AG04450 (cell line): ENCODE measurements at regions not wholly inside any gene's neighbourhood (a gene's known extent, or its start where the extent isn't known, plus 50 kb on each side); places are given as distances from the start of the nearest gene placed in this dataset.

ENCODE experiments used
- CTCF ChIA-PET: fragments of 300-600, 350-600 bp; formaldehyde crosslinking; extraction: SDS; loops from one replicate; lab custom pipeline; 2022; ENCODE audit warnings: antibody characterized with exemption, inconsistent platforms; lab: Charles Lee
- POLR2A ChIA-PET: fragments of 350-600 bp; formaldehyde crosslinking; extraction: SDS; loops from one replicate; lab custom pipeline; 2021; ENCODE audit warnings: antibody characterized with exemption, inconsistent platforms; lab: Yijun Ruan, JAX
- DNase-seq: peaks from one replicate; pipeline ENCODE4 v3.0.0-alpha.2; 2011; ENCODE audit warnings: low read depth, low spot score
- H3K27ac ChIP-seq: one replicate; pipeline ENCODE4 v1.5.1; 2012; ENCODE audit warnings: low read depth, low read length, control low read depth
- H3K27me3 ChIP-seq: one replicate; pipeline ENCODE4 v1.6.0; 2012; ENCODE audit warnings: low read length; ENCODE audit not compliant: control insufficient read depth, insufficient read depth
- H3K4me3 ChIP-seq: 2 replicates; pipeline ENCODE4 v1.5.1; 2011; ENCODE audit warnings: mild to moderate bottlenecking, low read depth, low read length, control low read depth
- H3K9me3 ChIP-seq: 2 replicates; pipeline ENCODE4 v1.5.1; 2012; ENCODE audit warnings: low read length; ENCODE audit not compliant: control insufficient read depth, insufficient read depth
- CTCF ChIP-seq: IDR thresholded peaks from 2 replicates; pipeline ENCODE4 v1.5.1; 2011; ENCODE audit warnings: low read depth, low read length, control low read depth, inconsistent platforms

DNA sequence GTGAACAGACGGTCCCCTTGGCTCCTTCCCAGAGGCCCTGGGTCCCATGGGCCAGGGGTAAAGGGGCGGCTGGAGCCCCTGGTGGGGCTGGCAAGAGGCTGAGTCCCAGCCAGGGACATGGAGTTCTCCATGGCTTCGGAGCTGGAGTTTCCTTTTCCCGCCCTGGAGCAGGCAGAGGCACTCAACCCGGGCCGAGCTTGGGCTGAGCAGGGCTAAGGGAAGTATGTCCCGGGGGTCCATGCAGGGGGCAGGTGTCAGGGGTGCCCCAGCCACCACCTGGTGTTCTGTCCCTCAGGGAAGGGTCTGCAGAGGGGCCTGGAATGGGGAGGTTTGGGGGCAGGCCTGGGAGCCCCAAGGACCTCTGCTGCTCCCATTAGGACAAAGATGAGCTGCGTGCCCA is 54.0 kb upstream of the TPM4 start:
- Histone ChIP-seq H3K9me3 (no peaks in the 10 kb centered on the region), H3K27ac (no peak overlapping the region), H3K27me3 (peaks cover 2% of the 10 kb centered on the region), H3K4me3 (no peak overlapping the region)
- no peak for TF ChIP-seq CTCF
- POLR2A ChIA-PET, result no interaction called here
- DNase-seq, result no peak
- CTCF ChIA-PET, result no interaction called here

DNA sequence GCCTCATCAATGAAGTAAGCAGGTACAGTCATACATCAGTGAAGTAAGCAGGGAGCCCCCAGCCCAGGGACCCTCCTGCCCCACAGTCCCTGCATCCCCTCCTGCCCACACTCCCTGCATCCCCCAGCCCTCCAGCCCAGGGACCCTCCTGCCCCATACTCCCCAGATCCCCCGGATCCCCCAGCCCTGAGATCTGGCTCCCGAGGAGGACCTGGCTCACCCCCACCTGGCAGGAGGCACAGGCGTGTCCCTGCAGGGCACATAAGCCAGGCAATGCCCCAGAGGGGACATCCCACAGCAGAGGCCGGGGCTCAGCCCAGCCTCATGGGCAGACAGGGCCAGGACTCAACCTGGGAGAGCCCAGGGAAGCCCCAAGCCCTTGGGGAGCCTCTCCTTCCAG is 53.6 kb upstream of the TPM4 start:
- ChIA-PET POLR2A (no interaction called here), CTCF (no interaction called here)
- TF ChIP-seq CTCF, result no peak
- no peaks in the 10 kb centered on the region for H3K9me3 ChIP-seq
- no peak overlapping the region for H3K27ac ChIP-seq
- no peak for DNase-seq
- H3K4me3 ChIP-seq, result no peak overlapping the region
- peaks cover 2% of the 10 kb centered on the region for H3K27me3 ChIP-seq

- Histone ChIP-seq H3K9me3 (no peaks in the 10 kb centered on the region), H3K27ac (no peak overlapping the region), H3K27me3 (peaks cover 2% of the 10 kb centered on the region), H3K4me3 (no peak overlapping the region)
- CTCF ChIA-PET, result no interaction called here
- POLR2A ChIA-PET, result no interaction called here
- TF ChIP-seq CTCF, result no peak
- no peak for DNase-seq
Observed at GRCh38 chr19:16023146-16023915, 53.0 kb upstream of the TPM4 start.

DNA sequence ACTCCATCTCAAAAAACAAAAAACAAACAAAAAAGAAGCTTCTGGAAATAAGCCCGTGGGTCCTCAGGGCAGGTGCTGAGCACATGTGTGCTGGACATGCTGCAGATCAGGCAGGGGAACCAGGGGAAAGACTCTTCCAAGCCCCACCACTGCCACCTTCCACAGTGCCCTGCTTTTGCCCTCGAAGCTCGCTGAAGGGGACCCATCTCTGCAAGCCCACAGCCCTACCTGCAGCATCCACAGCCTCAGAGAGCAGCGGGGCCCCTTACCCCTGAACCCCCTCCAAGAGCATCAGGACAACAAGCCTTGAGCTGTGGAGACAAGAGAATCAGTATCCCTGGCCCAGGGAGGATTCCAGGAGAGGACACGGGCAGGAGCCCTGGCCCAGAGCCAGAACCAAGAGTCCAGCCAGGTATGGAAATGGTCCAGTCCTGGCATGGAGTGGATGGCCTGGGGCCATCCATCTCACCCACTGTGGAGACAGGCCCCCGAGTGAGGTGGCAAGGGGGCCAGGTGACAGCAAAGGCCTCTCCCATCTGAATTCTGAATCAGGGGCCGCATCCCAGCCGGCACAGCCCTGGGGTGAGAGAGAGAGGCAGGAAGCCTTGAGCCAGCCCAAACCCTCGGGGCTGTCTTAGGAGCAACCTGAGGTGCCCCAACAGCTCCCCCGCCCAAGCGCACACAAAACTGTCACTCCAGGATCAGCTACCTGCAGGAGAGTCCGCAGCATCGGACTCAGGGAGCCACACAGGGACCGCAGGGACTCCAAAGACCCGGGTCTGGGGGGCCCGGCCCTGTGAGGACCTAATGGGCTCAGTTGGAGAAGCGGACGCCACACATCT is 51.8 kb upstream of the TPM4 start:
- no peak for TF ChIP-seq CTCF
- no peak overlapping the region for H3K4me3 ChIP-seq
- no peaks in the 10 kb centered on the region for H3K9me3 ChIP-seq
- ChIA-PET POLR2A (no interaction called here), CTCF (interaction anchor here (2.0 kb wide), 1 partner anchor 157 kb away, joined by 6 read pairs; no protein-coding TSS in a partner anchor)
- no peak for DNase-seq
- no peaks in the 10 kb centered on the region for H3K27me3 ChIP-seq
- no peak overlapping the region for H3K27ac ChIP-seq
